Smooth muscle cell (in vitro differentiated cells): ENCODE measurements at regions not wholly inside any gene's neighbourhood (a gene's known extent, or its start where the extent isn't known, plus 50 kb on each side); places are given as distances from the start of the nearest gene placed in this dataset.

Experiments used
- DNase-seq: peaks from one replicate; lab custom pipeline; 2025; ENCODE audit not compliant: unreplicated experiment; lab: John Stamatoyannopoulos, UW
- H2AFZ ChIP-seq: fragments of 200-600 bp; sonication (generic); 2 replicates; pipeline ENCODE4 v1.6.0; 2016; ENCODE audit warnings: antibody characterized with exemption, low read depth, mild to moderate bottlenecking
- H3F3A ChIP-seq: fragments of 200-600 bp; sonication (generic); 2 replicates; pipeline ENCODE4 v1.6.0; 2017; ENCODE audit warnings: antibody characterized with exemption, low read depth
- H3K27ac ChIP-seq: fragments of 200-600 bp; sonication (generic); 2 replicates; pipeline ENCODE4 v1.5.1; 2016; ENCODE audit warnings: low read depth, mild to moderate bottlenecking
- H3K27me3 ChIP-seq: fragments of 200-600 bp; sonication (generic); 2 replicates; pipeline ENCODE4 v1.6.1; 2016; ENCODE audit warnings: low read depth, mild to moderate bottlenecking
- H3K36me3 ChIP-seq: fragments of 200-600 bp; sonication (generic); 2 replicates; pipeline ENCODE4 v1.5.1; 2016; ENCODE audit warnings: low read depth
- H3K4me1 ChIP-seq: fragments of 200-600 bp; sonication (generic); 2 replicates; pipeline ENCODE4 v1.5.1; 2016; ENCODE audit warnings: low read depth
- H3K4me2 ChIP-seq: fragments of 200-600 bp; sonication (generic); 2 replicates; pipeline ENCODE4 v1.6.0; 2016; ENCODE audit warnings: mild to moderate bottlenecking
- H3K4me3 ChIP-seq: fragments of 200-600 bp; sonication (generic); 2 replicates; pipeline ENCODE4 v1.5.1; 2016; ENCODE audit warnings: mild to moderate bottlenecking
- H3K79me2 ChIP-seq: fragments of 200-600 bp; sonication (generic); 2 replicates; pipeline ENCODE4 v1.6.0; 2016; ENCODE audit warnings: low read depth, mild to moderate bottlenecking
- H3K9ac ChIP-seq: fragments of 200-600 bp; sonication (generic); 2 replicates; pipeline ENCODE4 v1.6.0; 2016; ENCODE audit warnings: low read depth
- H3K9me3 ChIP-seq: fragments of 200-600 bp; sonication (generic); replicated peaks from 2 replicates; pipeline ENCODE4 v1.5.1; 2016; ENCODE audit warnings: low read depth
- H4K20me1 ChIP-seq: fragments of 200-600 bp; sonication (generic); 2 replicates; pipeline ENCODE4 v1.6.0; 2016; ENCODE audit warnings: low read depth
- WGBS: methylation state at CpG from one replicate; pipeline ENCODE4 v1.1.7; 2016; ENCODE audit warnings: low lambda C conversion rate; 5-methylcytosine and 5-hydroxymethylcytosine counted together
- TF ChIP-seq, protein P1 (sequence below): fragments of 200-600 bp; sonication (generic); IDR thresholded peaks from 2 replicates; pipeline ENCODE4 v1.5.1; 2017; ENCODE audit warnings: borderline replicate concordance, mild to moderate bottlenecking, antibody characterized with exemption; ENCODE audit not compliant: insufficient read depth, poor library complexity, severe bottlenecking

- Histone ChIP-seq H3K9ac (peak overlapping the region; percentile 64), H3K27ac (peak overlapping the region; percentile 91), H4K20me1 (no peaks in the 10 kb centered on the region), H2AFZ (peak overlapping the region; percentile 47), H3K36me3 (no peaks in the 10 kb centered on the region), H3F3A (peaks cover 23% of the 10 kb centered on the region), H3K4me1 (peaks cover 14% of the 10 kb centered on the region), H3K79me2 (no peaks in the 10 kb centered on the region), H3K9me3 (no peaks in the 10 kb centered on the region), H3K27me3 (no peaks in the 10 kb centered on the region), H3K4me3 (peak overlapping the region; percentile 42), H3K4me2 (peak overlapping the region; percentile 83)
- TF ChIP-seq, protein P1, sequence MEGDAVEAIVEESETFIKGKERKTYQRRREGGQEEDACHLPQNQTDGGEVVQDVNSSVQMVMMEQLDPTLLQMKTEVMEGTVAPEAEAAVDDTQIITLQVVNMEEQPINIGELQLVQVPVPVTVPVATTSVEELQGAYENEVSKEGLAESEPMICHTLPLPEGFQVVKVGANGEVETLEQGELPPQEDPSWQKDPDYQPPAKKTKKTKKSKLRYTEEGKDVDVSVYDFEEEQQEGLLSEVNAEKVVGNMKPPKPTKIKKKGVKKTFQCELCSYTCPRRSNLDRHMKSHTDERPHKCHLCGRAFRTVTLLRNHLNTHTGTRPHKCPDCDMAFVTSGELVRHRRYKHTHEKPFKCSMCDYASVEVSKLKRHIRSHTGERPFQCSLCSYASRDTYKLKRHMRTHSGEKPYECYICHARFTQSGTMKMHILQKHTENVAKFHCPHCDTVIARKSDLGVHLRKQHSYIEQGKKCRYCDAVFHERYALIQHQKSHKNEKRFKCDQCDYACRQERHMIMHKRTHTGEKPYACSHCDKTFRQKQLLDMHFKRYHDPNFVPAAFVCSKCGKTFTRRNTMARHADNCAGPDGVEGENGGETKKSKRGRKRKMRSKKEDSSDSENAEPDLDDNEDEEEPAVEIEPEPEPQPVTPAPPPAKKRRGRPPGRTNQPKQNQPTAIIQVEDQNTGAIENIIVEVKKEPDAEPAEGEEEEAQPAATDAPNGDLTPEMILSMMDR, result peak; percentile 71
- WGBS, result 3% methylated on average over 8 of the region's 8 CpGs
- DNase-seq, result no peak
These were observed 155.7 kb downstream of the CHIC2 start for GRCh38 chr4:53908661-53909078.

DNA sequence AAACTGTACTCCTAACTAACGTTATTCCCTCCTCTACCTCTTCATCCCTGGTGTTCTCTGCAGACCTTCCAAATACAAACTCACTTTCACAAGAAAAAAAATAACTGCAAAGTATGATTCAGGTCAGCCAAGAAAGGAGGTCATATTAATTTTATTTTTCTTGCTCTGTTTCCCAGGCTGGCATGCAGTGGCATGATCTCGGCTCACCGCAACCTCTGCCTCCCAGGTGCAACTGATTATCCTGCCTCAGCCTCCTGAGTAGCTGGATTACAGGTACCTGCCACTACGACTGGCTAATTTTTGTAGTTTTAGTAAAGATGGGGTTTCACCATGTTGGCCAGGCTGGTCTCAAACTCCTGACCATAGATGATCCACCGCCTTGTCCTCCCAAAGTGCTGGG, 156.6 kb downstream of the CHIC2 start:
- peak overlapping the region; percentile 64 for H3K9ac ChIP-seq
- H3K4me3 ChIP-seq, result peak overlapping the region; percentile 42
- peaks cover 23% of the 10 kb centered on the region for H3F3A ChIP-seq
- H3K27ac ChIP-seq, result peak overlapping the region; percentile 91
- no peaks in the 10 kb centered on the region for H3K27me3 ChIP-seq
- no peaks in the 10 kb centered on the region for H3K36me3 ChIP-seq
- no peak overlapping the region for H2AFZ ChIP-seq
- no peaks in the 10 kb centered on the region for H3K79me2 ChIP-seq
- no peaks in the 10 kb centered on the region for H4K20me1 ChIP-seq
- H3K9me3 ChIP-seq, result no peaks in the 10 kb centered on the region
- WGBS, result 66% methylated on average over 5 of the region's 5 CpGs
- no peak for DNase-seq
- H3K4me2 ChIP-seq, result peak overlapping the region; percentile 78
- H3K4me1 ChIP-seq, result peaks cover 14% of the 10 kb centered on the region
- TF ChIP-seq, protein P1, result no peak

- WGBS, result 42% methylated on average over 6 of the region's 6 CpGs
- Histone ChIP-seq H3K36me3 (no peaks in the 10 kb centered on the region), H3K27me3 (no peaks in the 10 kb centered on the region), H3K9ac (peak overlapping the region; percentile 25), H3K4me2 (peak overlapping the region; percentile 82), H3K9me3 (no peaks in the 10 kb centered on the region), H3K79me2 (no peaks in the 10 kb centered on the region), H3K4me3 (peak overlapping the region; percentile 41), H2AFZ (peak overlapping the region; percentile 66), H3K27ac (peak overlapping the region; percentile 91), H3F3A (peaks cover 23% of the 10 kb centered on the region), H4K20me1 (no peaks in the 10 kb centered on the region), H3K4me1 (peaks cover 14% of the 10 kb centered on the region)
- no peak for DNase-seq
- TF ChIP-seq, protein P1, result no peak
These were observed 157.7 kb downstream of the CHIC2 start for GRCh38 chr4:53906606-53907190.

DNA sequence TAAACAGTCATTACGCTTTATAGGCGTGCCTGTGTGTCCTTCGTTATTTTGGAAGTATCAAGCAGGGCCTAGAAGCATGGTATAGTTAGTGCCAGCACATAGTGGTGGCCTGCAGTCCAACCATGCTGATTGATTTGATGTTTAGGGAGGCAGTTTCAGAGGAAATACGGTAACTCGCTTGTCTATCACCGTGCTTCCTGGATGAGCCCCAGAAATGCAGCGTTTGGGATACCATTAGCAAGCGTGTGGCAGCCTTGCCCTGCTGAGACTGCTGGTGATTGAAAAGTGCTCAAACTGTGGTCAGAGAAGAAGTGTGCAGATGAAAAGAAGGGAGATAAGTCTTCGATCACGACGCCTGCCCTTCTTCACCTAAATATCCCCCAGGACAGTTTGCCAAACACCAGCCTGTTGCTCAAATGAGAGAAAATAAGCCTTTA, 158.4 kb downstream of the CHIC2 start:
- Histone ChIP-seq H2AFZ (peak overlapping the region; percentile 66), H3F3A (peaks cover 23% of the 10 kb centered on the region), H3K4me3 (peak overlapping the region; percentile 41), H3K4me1 (peaks cover 14% of the 10 kb centered on the region), H3K27ac (peak overlapping the region; percentile 91), H3K9me3 (no peaks in the 10 kb centered on the region), H3K36me3 (no peaks in the 10 kb centered on the region), H3K27me3 (no peaks in the 10 kb centered on the region), H4K20me1 (no peaks in the 10 kb centered on the region), H3K79me2 (no peaks in the 10 kb centered on the region), H3K9ac (peak overlapping the region; percentile 25), H3K4me2 (peak overlapping the region; percentile 82)
- TF ChIP-seq, protein P1, result no peak
- WGBS, result 5% methylated on average over 11 of the region's 11 CpGs
- no peak for DNase-seq
